ENCODE measurements at regions not wholly inside any gene's neighbourhood (a gene's known extent, or its start where the extent isn't known, plus 50 kb on each side); places are given as distances from the start of the nearest gene placed in this dataset.

DNA sequence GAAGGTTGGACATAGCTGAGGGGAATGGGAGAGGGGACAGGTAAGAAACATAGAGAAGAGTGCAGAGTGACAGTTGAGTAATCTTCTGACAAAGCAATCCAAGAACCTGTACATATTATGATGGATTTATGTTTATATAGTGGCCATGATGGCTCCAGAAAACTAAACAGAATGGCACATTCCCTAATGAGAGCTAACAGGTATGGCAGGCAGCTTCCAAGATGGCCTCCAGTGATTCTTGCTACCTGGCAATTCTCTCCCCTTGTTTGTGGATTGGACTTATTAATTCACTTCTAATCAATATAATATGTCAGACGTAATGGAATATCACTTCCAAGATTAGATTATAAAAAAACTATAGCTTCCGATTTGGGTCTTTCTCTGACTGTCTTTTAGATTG, 359.5 kb downstream of the DTHD1 start:
- H3K27me3 Mint-ChIP-seq, result no peaks in the 10 kb centered on the region
- DNase-seq, result no peak
- H3K4me1 ChIP-seq (ENCODE audit: insufficient read depth, low read length), result no peaks in the 10 kb centered on the region
- H3K4me3 ChIP-seq (ENCODE audit: low read length), result no peak overlapping the region
- H3K36me3 Mint-ChIP-seq (ENCODE audit: low read depth), result no peaks in the 10 kb centered on the region
- POLR2A ChIA-PET, result no interaction called here
- no peaks in the 10 kb centered on the region for H3K36me3 ChIP-seq (ENCODE audit: insufficient read depth, low read length)
- H3K4me1 Mint-ChIP-seq (ENCODE audit: low read depth), result peaks cover 15% of the 10 kb centered on the region
- H3K27ac Mint-ChIP-seq, result no peak overlapping the region
- intact Hi-C loops (cut with DNase I, micrococcal nuclease), result no loop called here
- H3K27me3 ChIP-seq (ENCODE audit: control insufficient read depth in 1 of 2, insufficient read depth in 2 of 2, low read length in 2 of 2), result no peaks in the 10 kb centered on the region
- ATAC-seq (ENCODE audit: poor library complexity), result no peak
- TF ChIP-seq, protein P1, sequence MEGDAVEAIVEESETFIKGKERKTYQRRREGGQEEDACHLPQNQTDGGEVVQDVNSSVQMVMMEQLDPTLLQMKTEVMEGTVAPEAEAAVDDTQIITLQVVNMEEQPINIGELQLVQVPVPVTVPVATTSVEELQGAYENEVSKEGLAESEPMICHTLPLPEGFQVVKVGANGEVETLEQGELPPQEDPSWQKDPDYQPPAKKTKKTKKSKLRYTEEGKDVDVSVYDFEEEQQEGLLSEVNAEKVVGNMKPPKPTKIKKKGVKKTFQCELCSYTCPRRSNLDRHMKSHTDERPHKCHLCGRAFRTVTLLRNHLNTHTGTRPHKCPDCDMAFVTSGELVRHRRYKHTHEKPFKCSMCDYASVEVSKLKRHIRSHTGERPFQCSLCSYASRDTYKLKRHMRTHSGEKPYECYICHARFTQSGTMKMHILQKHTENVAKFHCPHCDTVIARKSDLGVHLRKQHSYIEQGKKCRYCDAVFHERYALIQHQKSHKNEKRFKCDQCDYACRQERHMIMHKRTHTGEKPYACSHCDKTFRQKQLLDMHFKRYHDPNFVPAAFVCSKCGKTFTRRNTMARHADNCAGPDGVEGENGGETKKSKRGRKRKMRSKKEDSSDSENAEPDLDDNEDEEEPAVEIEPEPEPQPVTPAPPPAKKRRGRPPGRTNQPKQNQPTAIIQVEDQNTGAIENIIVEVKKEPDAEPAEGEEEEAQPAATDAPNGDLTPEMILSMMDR (IDR thresholded peaks at IDR 0.05), result no peak
- H3K9me3 ChIP-seq (ENCODE audit: control insufficient read depth in 1 of 2, insufficient read depth in 1 of 2, low read length in 2 of 2), result peaks cover 0 to 4% of the 10 kb centered on the region in 2 experiments
- H3K9me3 Mint-ChIP-seq, result no peaks in the 10 kb centered on the region
- no peak overlapping the region for H3K4me3 Mint-ChIP-seq
- CTCF ChIA-PET, result no interaction called here
- H3K27ac ChIP-seq (ENCODE audit: low read depth in 1 of 2, low read length in 2 of 2), result no peak overlapping the region

DNA sequence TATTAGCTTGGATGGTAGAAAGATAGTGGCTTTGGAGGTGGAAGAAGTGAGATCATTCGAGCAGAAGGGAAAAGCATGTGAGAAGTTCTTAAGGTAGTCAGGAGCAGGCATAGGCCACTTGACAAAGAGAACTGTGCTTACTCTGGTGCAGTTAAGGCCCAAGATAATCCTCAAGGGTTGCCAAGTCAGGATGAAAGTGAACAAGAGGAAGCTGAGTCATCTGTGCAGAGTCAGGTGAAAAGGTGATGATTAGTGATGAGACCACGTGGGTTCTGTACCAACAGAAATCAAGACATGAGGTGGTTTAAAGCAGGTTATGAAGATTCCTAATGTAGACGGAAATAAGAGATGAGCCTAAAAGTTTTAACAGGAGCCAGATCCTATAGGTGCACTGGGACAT, 369.8 kb downstream of the DTHD1 start:
- ATAC-seq (ENCODE audit: poor library complexity), result no peak
- no peaks in the 10 kb centered on the region for H3K4me1 Mint-ChIP-seq (ENCODE audit: low read depth)
- peaks cover 0 to 4% of the 10 kb centered on the region in 2 experiments for H3K9me3 ChIP-seq (ENCODE audit: control insufficient read depth in 1 of 2, insufficient read depth in 1 of 2, low read length in 2 of 2)
- H3K27ac Mint-ChIP-seq, result no peak overlapping the region
- no peak overlapping the region for H3K4me3 ChIP-seq (ENCODE audit: low read length)
- H3K36me3 Mint-ChIP-seq (ENCODE audit: low read depth), result no peaks in the 10 kb centered on the region
- intact Hi-C loops (cut with DNase I, micrococcal nuclease), result no loop called here
- H3K27ac ChIP-seq (ENCODE audit: low read depth in 1 of 2, low read length in 2 of 2), result no peak overlapping the region
- no peaks in the 10 kb centered on the region for H3K36me3 ChIP-seq (ENCODE audit: insufficient read depth, low read length)
- H3K4me3 Mint-ChIP-seq, result no peak overlapping the region
- TF ChIP-seq, protein P1 (IDR thresholded peaks at IDR 0.05), result no peak
- H3K27me3 ChIP-seq (ENCODE audit: control insufficient read depth in 1 of 2, insufficient read depth in 2 of 2, low read length in 2 of 2), result no peaks in the 10 kb centered on the region
- POLR2A ChIA-PET, result no interaction called here
- no peak for DNase-seq
- no peaks in the 10 kb centered on the region for H3K4me1 ChIP-seq (ENCODE audit: insufficient read depth, low read length)
- no peaks in the 10 kb centered on the region for H3K9me3 Mint-ChIP-seq
- CTCF ChIA-PET, result no interaction called here
- H3K27me3 Mint-ChIP-seq, result no peaks in the 10 kb centered on the region

DNA sequence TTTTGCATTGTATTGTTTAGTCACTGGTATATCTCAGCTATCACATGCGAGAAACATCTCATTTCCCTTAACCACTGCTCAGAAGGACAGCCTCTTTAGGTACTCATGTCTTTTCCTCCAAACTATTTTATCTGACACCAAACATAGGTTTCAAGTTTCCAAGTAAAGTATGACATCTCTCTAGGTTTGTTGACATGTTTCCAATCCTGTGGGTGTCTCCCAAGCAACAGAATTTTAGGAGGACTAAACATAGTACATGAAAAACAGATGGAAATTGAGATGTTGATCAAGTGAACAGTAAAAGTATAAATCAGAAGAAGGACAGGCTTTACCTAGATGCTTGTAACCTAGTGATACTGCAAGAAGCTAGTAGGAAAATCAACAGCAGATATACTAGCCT, 371.4 kb downstream of the DTHD1 start:
- ATAC-seq (ENCODE audit: poor library complexity) (no peak), DNase-seq (no peak)
- Histone ChIP-seq H3K27me3 (ENCODE audit: control insufficient read depth in 1 of 2, insufficient read depth in 2 of 2, low read length in 2 of 2) (no peaks in the 10 kb centered on the region), H3K36me3 (ENCODE audit: insufficient read depth, low read length) (no peaks in the 10 kb centered on the region), H3K27ac (ENCODE audit: low read depth in 1 of 2, low read length in 2 of 2) (no peak overlapping the region), H3K4me3 (ENCODE audit: low read length) (no peak overlapping the region), H3K9me3 (ENCODE audit: control insufficient read depth in 1 of 2, insufficient read depth in 1 of 2, low read length in 2 of 2) (peaks cover 0 to 6% of the 10 kb centered on the region in 2 experiments), H3K4me1 (ENCODE audit: insufficient read depth, low read length) (no peaks in the 10 kb centered on the region)
- intact Hi-C loops (cut with DNase I, micrococcal nuclease), result no loop called here
- TF ChIP-seq, protein P1 (IDR thresholded peaks at IDR 0.05), result no peak
- no peak overlapping the region for H3K27ac Mint-ChIP-seq
- ChIA-PET CTCF (no interaction called here), POLR2A (no interaction called here)
- no peaks in the 10 kb centered on the region for H3K4me1 Mint-ChIP-seq (ENCODE audit: low read depth)
- H3K36me3 Mint-ChIP-seq (ENCODE audit: low read depth), result no peaks in the 10 kb centered on the region
- no peaks in the 10 kb centered on the region for H3K9me3 Mint-ChIP-seq
- H3K27me3 Mint-ChIP-seq, result no peaks in the 10 kb centered on the region
- no peak overlapping the region for H3K4me3 Mint-ChIP-seq

All from CD4-positive, alpha-beta T cell (primary cell).